GM20000 (cell line): ENCODE measurements at regions not wholly inside any gene's neighbourhood (a gene's known extent, or its start where the extent isn't known, plus 50 kb on each side); places are given as distances from the start of the nearest gene placed in this dataset.

Experiments used
- DNase-seq: peaks from one replicate; pipeline ENCODE4 v3.0.0; 2012; ENCODE audit warnings: low spot score
- CTCF ChIP-seq: IDR thresholded peaks from 2 replicates; pipeline ENCODE4 v1.5.1; 2012; ENCODE audit warnings: mild to moderate bottlenecking, control low read depth; ENCODE audit errors: extremely low read depth, missing control alignments

- TF ChIP-seq CTCF, result no peak
- DNase-seq, result no peak
Observed at GRCh38 chr4:151921386-151921785, 160.6 kb upstream of the GATB start.

- DNase-seq, result no peak
- TF ChIP-seq CTCF, result no peak
Observed at GRCh38 chr4:151917145-151917734, 156.4 kb upstream of the GATB start.

GRCh38 chr4:151912632-151913031 is 151.8 kb upstream of the GATB start:
- TF ChIP-seq CTCF, result no peak
- DNase-seq, result no peak

GRCh38 chr4:151911970-151912369 is 151.2 kb upstream of the GATB start:
- no peak for TF ChIP-seq CTCF

GRCh38 chr4:151908734-151909497 is 148.1 kb upstream of the GATB start:
- TF ChIP-seq CTCF, result no peak
- no peak for DNase-seq

More at GRCh38 chr4:151911970-151912369, 151.2 kb upstream of the GATB start:
- no peak for DNase-seq

GRCh38 chr4:151908201-151908600 is 147.4 kb upstream of the GATB start:
- TF ChIP-seq CTCF, result no peak
- DNase-seq, result no peak

GRCh38 chr4:151906438-151906837 is 145.6 kb upstream of the GATB start:
- no peak for TF ChIP-seq CTCF

More at GRCh38 chr4:151906438-151906837, 145.6 kb upstream of the GATB start:
- no peak for DNase-seq
